NCI-H1105 treated with DMSO at 0.1 percent for 48 hours (cell line): ENCODE measurements at regions not wholly inside any gene's neighbourhood (a gene's known extent, or its start where the extent isn't known, plus 50 kb on each side); places are given as distances from the start of the nearest gene placed in this dataset.

Source experiments
- DNase-seq: peaks from one replicate; lab custom pipeline; 2025; lab: John Stamatoyannopoulos, UW

DNA sequence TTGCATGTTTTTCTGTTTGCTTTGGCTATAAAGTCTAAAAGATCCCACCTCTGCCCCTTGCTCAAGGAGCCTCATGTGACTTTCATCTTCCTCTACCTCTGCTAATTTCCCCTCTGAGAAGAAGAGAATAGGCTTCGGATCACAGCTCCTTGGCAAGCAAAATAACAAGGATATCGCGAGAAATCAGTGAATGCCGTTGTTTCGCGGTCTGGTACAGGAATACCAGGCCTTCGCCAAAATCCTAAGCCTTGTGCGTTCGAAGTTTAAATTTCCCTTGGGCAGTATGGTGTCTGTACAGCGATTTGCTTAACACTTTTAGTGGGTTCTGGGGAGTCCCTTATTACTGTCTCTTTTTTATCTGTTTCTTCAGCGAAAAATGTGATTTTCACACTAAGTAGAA lies 142.3 kb downstream of the IRF8 start:
- no peak for DNase-seq

GRCh38 chr16:86041807-86042206 lies 142.8 kb downstream of the IRF8 start:
- DNase-seq = no peak

- no peak for DNase-seq
Observed at GRCh38 chr16:86042393-86042792, 143.4 kb downstream of the IRF8 start.

GRCh38 chr16:86042996-86043725 lies 144.2 kb downstream of the IRF8 start:
- DNase-seq = no peak

GRCh38 chr16:86044241-86044671 lies 145.3 kb downstream of the IRF8 start:
- no peak for DNase-seq

- peak; percentile 68 for DNase-seq
Observed at GRCh38 chr16:86044881-86045590, 146.1 kb downstream of the IRF8 start.

DNA sequence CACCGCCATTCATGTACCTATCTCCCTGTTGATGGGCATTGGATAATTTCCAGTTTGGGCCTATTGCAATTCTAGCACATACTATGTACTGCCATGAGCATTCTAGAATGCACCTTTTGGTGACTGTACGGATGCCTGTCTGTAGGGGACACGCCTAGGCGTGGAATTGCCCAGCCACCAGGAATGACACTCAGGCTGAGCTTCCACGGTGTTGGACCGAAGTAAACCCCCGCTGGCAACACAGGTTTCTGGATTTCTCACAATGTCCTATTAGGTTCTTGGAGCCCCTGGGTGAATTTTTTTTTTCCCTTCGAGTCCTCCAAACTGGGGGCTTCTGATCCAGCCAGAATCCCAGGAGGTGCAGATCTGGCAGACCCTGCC lies 146.6 kb downstream of the IRF8 start:
- DNase-seq = no peak

GRCh38 chr16:86046026-86046425 lies 147.1 kb downstream of the IRF8 start:
- no peak for DNase-seq

DNA sequence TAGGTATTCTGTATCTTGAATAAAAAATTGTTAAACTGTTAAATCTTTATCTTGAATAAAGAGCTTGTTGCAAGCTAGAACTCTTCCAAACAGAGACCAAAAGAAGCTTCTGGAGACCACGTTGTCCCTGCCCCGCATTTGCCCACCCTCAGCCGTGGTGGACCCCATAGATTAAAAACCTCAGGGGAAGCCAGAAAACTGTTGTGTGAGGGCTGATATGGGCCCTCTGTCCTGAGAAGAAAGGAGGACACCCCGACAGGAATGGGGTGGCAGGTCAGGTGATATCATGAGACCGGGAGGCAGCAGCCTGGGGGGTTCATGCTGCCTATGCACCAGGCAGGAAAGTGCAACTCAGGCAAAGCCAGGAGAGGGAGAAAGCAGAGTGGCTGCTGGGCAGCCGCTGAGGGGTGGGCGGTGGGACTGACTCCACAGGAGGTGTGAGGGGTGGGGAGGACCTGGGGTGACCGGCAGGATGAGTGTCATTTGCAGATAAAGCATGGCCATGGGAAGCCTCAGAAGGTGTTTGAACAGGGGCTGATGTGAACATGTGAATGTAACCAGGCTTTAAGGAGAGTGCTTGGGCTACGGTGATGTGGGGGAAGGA lies 147.8 kb downstream of the IRF8 start:
- no peak for DNase-seq

DNA sequence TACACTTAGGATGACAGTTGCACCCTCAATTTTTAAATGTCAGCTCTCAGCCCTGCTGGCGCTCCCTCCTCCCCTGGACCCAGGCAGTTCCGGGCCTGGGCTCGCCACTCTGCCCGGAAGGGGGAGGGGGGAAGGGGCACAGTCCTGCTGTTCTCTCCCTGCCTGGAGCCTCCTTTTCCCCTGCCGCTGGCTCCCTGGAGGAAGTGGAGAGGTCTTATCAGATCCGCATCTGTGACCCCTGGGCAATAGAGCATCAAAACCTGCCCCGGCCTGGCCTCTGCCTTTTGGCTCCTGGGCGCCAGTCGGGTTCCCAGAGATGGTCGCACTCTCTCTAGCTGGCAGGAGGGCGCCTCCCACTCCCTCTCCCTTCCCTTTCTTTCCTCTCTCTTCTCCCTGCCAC lies 149.3 kb downstream of the IRF8 start:
- no peak for DNase-seq

- no peak for DNase-seq
Observed at GRCh38 chr16:86048882-86049585, 150.1 kb downstream of the IRF8 start.

- no peak for DNase-seq
Observed at GRCh38 chr16:86049641-86050040, 150.7 kb downstream of the IRF8 start.

DNA sequence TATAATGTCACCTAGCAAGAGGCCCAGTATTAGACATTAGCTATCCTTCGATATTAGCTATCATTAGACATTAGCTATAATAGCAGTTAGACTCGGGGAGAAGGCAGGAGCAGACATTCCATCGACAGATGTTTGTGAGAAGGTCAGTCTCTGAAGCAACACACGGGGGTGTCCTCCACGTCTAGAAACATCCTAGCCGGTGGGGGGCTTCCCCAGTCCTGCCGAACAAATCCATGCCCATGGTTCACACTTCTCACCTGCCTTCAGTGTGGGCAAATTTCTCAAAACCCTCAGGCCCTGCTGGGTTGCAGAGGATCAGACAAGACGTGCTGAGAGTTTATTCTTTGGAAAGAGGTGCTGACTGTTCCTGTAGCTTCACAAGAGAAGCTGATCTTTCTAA lies 151.1 kb downstream of the IRF8 start:
- no peak for DNase-seq

DNA sequence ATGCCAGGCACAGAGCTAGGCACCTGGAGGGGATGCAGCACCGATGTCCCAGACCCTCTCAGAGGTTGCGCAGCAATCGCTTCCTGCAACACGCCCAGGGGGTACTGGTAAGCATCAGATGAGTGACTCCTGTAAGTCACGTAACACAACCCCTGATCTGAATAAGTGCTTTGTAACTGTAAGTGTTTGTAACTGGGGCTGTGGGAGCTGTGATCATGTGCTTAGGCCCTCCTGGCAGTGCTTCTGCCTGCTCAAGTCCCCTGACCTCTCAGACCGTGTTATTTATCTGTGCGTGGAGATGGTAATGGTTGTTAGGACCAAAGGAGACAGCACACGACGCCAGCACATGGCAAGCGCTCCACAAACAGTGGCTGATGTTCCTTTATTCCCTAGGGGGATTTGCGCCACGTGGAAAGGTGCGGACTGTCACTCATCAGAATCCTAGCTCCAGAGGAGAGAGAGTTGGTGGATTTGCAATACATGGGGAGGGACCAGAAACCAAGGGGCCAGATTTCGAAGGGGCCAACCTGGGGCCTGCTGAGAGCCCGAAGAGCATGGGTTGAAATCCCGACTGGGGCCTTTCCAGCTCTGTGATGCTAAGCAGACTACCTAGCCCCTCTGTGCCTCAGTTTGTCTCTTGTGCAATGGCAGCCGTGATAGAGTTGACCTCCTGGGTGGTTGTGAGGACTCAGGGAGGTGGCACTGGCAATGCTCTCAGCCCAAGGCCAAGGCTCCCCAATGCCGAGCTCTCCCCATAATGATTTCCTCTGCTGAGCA lies 151.8 kb downstream of the IRF8 start:
- no peak for DNase-seq

- no peak for DNase-seq
Observed at GRCh38 chr16:86051368-86052114, 152.6 kb downstream of the IRF8 start.

DNA sequence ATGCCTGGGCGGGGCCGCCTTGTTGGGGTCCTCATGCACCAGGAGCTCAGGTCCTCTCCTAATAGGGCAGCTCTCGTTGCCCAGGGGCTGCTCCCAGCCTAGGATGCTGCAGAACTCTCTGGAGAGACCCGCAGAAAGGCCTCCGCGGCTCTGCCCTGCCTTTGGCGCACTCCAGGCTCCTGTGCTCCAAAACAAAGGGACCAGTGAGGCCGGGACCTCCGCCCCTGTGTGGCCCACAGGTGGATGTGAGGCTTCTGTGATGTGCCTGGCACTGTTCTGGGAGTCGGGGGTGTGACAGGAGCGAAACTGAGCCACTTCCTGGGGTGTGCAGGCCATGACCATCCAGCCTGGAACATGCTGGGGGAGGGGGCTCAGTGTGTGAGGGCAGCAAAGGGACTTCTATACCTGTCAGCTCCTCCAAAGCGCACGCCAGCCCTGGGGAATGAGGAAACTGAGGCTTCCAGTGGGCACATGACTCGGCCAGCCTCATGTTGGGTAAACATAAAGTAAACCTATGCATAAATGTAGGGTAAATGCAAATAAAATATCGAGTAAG lies 153.2 kb downstream of the IRF8 start:
- no peak for DNase-seq

- DNase-seq = no peak
Observed at GRCh38 chr16:86052926-86053325, 154.0 kb downstream of the IRF8 start.

DNA sequence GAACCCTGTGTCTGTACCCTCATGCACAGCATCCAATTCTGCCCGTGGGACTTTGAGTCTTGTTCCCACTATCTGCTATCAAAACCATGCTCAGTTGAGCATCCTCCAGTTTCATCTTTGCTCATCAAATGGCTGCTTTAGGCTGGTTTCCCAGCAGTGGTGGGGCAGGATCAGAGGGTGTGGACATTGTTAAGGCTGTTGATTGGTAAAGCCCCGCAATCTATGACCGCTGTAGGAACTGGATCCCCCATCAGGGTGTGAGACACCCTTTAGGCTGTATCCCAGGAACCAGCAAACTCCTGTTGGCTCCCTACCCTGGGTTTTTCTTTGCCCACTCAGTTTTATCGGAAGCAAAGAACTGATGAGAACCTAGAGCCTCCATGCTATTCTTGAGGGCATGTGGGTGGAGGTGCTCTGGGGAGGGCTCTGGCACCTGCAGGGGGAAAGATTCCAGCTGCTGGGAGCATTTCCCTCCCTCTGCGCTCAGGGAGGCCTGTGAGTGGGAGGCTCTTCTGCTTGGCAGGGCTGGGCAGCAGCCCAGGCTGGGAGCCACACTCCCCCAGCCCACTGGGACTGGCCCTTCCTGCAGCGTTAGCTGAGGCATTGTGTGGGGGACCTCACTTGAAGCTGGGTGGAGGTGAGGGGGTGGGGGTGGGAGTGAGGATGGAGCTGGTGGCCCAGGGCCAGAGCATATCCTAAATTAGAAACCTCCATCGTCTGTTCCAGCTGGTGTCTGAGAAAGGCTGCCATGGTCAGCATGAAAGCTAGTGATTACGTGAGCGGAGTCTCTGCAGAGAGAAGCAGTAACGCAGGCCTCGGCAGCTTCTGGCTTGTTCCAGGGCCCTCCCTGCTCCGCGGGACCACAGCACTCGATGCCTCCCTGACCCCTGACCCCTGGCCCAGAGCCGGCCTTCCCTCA lies 160.6 kb downstream of the IRF8 start:
- DNase-seq = no peak

- DNase-seq = no peak
Observed at GRCh38 chr16:86060381-86061317, 161.7 kb downstream of the IRF8 start.
